ENCODE measurements at regions not wholly inside any gene's neighbourhood (a gene's known extent, or its start where the extent isn't known, plus 50 kb on each side); places are given as distances from the start of the nearest gene placed in this dataset.

GRCh38 chr21:22260274-22260673 is 1262.1 kb downstream of the NCAM2 start:
- no peak for TF ChIP-seq POLR2A (IDR thresholded peaks at IDR 0.05)
- no peak for TF ChIP-seq CTCF (IDR thresholded peaks at IDR 0.05)
